Esophagus squamous epithelium (tissue), 4 donors: ENCODE measurements at regions not wholly inside any gene's neighbourhood (a gene's known extent, or its start where the extent isn't known, plus 50 kb on each side); places are given as distances from the start of the nearest gene placed in this dataset.

Experiments used
- CTCF ChIP-seq, 6 experiments: fragments of 450-650 bp in 4 of 6; fragments of 200-600 bp in 2 of 6; sonication (generic) in 2 of 6; IDR thresholded peaks; one replicate each; pipeline ENCODE4 v1.5.1; 2016 to 2019; ENCODE audit warnings: antibody characterized with exemption in 6 of 6, mild to moderate bottlenecking in 4 of 6, moderate library complexity in 4 of 6
- POLR2A ChIP-seq, 4 donors: fragments of 450-650 bp; IDR thresholded peaks; one replicate each; pipeline ENCODE4 v1.6.1; 2017; ENCODE audit warnings: antibody characterized with exemption in 4 of 4, mild to moderate bottlenecking in 4 of 4, moderate library complexity in 3 of 4

GRCh38 chr2:177076636-177077179, 135.9 kb upstream of the HNRNPA3 start:
- TF ChIP-seq CTCF (IDR thresholded peaks at IDR 0.05) (no peak), POLR2A (IDR thresholded peaks at IDR 0.05) (no peak)
